ENCODE measurements at regions not wholly inside any gene's neighbourhood (a gene's known extent, or its start where the extent isn't known, plus 50 kb on each side); places are given as distances from the start of the nearest gene placed in this dataset.

DNA sequence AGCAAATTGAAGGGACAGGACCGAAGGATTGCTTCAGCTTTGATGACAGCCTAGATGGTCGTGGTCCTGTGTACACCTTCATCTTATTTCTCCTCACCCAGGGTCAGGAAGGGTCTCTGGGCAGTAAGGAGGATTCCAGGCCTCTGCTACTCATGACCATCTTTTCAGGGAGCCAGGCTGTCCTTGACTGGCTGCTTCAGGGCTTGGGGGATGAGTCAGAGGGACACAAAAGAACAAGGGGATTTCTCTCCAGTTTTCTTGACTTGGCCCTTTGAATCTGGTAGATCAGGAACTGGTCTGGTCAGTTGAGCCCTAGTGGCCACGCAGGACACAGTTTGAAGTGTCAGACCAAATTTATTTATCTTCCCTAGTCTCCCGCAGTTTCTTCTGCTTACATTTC is 402.1 kb upstream of the CHD6 start:
- Mint-ChIP-seq H3K27ac (no peak overlapping the region), H3K9me3 (peaks cover 6 to 27% of the 10 kb centered on the region in 2 donors), H3K4me3 (no peak overlapping the region), H3K36me3 (ENCODE audit: insufficient read depth) (no peaks in the 10 kb centered on the region), H3K27me3 (no peaks in the 10 kb centered on the region), H3K4me1 (ENCODE audit: low read depth in 2 of 2) (no peaks in the 10 kb centered on the region)
- DNase-seq: no peak
- no peak for ATAC-seq (replicated peaks)

DNA sequence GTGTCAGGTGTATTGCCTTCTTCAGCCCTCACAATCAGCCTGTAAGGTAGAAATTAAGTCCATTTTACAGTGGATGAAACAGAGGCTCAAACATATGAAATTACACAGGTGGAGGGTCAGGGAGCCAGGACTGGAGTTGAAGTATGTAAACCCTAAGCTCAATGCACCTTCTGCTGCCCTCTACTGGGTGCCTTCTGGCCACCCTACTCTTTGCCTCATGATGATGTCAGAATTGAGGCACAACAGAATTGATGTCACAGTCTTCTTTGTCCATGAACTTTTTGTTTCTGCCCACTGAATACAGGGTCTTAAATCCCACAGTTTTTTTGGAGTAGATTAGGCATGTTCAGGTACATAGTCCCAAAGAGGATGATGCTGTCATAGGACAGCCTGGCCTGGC is 400.8 kb upstream of the CHD6 start:
- Mint-ChIP-seq H3K4me3 (no peak overlapping the region), H3K27me3 (no peaks in the 10 kb centered on the region), H3K36me3 (ENCODE audit: insufficient read depth) (no peaks in the 10 kb centered on the region), H3K9me3 (peaks cover 6 to 27% of the 10 kb centered on the region in 2 donors), H3K4me1 (ENCODE audit: low read depth in 2 of 2) (no peaks in the 10 kb centered on the region), H3K27ac (no peak overlapping the region)
- DNase-seq (no peak), ATAC-seq (replicated peaks) (no peak)

DNA sequence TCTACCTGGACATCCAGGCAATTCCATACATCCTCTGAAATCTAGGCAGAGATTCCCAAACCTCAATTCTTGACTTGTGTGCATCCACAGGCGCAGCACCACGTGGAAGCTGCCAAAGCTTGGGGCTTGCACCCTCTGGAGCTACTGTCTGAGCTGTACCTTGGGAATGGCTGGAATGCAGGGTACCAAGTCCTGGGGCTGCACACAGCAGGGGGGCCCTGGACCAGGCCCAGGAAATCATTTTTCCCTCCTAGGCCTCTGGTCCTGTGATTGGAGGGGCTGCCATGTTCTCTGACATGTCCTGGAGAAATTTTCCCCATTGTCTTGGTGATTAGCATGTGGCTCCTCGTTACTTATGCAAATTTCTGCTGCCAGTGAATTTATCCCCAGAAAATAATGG is 391.9 kb upstream of the CHD6 start:
- no peaks in the 10 kb centered on the region for H3K4me1 Mint-ChIP-seq (ENCODE audit: low read depth in 2 of 2)
- H3K27me3 Mint-ChIP-seq: no peaks in the 10 kb centered on the region
- ATAC-seq (replicated peaks) (no peak), DNase-seq (no peak)
- peaks cover 7 to 12% of the 10 kb centered on the region in 2 donors for H3K9me3 Mint-ChIP-seq
- no peak overlapping the region for H3K27ac Mint-ChIP-seq
- no peaks in the 10 kb centered on the region for H3K36me3 Mint-ChIP-seq (ENCODE audit: insufficient read depth)
- H3K4me3 Mint-ChIP-seq: no peak overlapping the region

DNA sequence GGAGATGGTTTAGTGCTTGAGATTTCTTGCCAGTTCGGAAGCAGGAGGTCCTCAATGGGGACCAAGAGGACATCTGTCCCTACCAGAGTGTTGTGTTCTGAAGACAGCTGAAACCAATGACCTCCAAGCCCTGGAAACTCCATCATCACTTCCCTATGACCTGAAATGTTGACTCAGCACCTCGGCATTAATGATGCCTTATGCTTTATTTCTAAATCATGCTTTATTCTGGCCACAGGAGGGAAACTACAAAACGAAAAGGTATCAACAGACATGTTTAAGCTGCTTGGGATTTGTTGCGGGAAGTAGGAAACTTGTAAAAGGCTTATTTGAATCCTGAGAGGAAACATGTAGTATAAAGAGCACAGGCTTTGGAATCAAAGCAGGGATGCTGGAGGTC is 389.1 kb upstream of the CHD6 start:
- H3K27me3 Mint-ChIP-seq: no peaks in the 10 kb centered on the region
- DNase-seq (no peak), ATAC-seq (replicated peaks) (no peak)
- H3K4me3 Mint-ChIP-seq: no peak overlapping the region
- peaks cover 9 to 13% of the 10 kb centered on the region in 2 donors for H3K9me3 Mint-ChIP-seq
- H3K36me3 Mint-ChIP-seq (ENCODE audit: insufficient read depth): no peaks in the 10 kb centered on the region
- H3K4me1 Mint-ChIP-seq (ENCODE audit: low read depth in 2 of 2): no peaks in the 10 kb centered on the region
- H3K27ac Mint-ChIP-seq: no peak overlapping the region

DNA sequence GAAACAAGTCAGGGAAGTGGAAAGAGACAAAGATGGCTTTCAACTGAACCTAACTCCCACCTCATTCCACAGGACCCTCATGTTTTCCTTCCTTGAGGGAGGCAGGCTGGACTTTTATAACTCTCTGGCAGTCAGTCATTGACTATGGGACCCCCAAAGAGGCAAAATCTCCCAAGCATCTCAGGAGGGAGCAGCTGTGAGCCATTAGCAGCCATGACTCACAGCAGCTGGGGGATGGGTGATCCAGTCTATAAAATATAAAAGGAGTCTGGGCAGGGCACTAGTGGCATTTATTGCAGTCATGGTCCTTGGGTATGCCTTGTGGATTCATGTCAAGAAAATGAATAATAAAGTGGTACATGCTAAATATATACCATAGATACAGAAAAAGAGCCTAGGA is 387.0 kb upstream of the CHD6 start:
- Mint-ChIP-seq H3K27me3 (no peaks in the 10 kb centered on the region), H3K9me3 (peaks cover 16 to 24% of the 10 kb centered on the region in 2 donors), H3K27ac (no peak overlapping the region), H3K36me3 (ENCODE audit: insufficient read depth) (no peaks in the 10 kb centered on the region), H3K4me1 (ENCODE audit: low read depth in 2 of 2) (no peaks in the 10 kb centered on the region), H3K4me3 (no peak overlapping the region)
- no peak for DNase-seq
- ATAC-seq (replicated peaks): no peak

DNA sequence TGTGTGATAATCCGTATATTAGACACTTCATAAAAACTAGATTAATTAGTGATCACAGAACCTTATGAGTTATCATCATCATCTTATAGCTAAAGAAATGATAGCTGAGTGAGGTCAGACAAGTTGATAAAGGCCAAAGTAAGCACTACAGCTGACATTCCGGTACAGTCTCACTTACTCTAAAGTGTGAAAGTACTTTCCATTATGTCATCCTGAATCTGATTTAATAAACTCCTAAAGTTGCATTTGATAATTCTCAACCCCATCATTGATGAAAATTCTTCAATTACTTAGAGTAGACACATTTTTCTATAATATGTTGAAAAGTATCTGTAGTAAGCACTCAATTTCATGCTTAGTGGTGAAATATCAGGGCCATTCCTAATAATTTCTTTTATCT is 385.2 kb upstream of the CHD6 start:
- no peak overlapping the region for H3K4me3 Mint-ChIP-seq
- H3K4me1 Mint-ChIP-seq (ENCODE audit: low read depth in 2 of 2): no peaks in the 10 kb centered on the region
- no peaks in the 10 kb centered on the region for H3K27me3 Mint-ChIP-seq
- H3K36me3 Mint-ChIP-seq (ENCODE audit: insufficient read depth): no peaks in the 10 kb centered on the region
- DNase-seq (no peak), ATAC-seq (replicated peaks) (no peak)
- H3K9me3 Mint-ChIP-seq: peaks cover 13 to 31% of the 10 kb centered on the region in 2 donors
- no peak overlapping the region for H3K27ac Mint-ChIP-seq

DNA sequence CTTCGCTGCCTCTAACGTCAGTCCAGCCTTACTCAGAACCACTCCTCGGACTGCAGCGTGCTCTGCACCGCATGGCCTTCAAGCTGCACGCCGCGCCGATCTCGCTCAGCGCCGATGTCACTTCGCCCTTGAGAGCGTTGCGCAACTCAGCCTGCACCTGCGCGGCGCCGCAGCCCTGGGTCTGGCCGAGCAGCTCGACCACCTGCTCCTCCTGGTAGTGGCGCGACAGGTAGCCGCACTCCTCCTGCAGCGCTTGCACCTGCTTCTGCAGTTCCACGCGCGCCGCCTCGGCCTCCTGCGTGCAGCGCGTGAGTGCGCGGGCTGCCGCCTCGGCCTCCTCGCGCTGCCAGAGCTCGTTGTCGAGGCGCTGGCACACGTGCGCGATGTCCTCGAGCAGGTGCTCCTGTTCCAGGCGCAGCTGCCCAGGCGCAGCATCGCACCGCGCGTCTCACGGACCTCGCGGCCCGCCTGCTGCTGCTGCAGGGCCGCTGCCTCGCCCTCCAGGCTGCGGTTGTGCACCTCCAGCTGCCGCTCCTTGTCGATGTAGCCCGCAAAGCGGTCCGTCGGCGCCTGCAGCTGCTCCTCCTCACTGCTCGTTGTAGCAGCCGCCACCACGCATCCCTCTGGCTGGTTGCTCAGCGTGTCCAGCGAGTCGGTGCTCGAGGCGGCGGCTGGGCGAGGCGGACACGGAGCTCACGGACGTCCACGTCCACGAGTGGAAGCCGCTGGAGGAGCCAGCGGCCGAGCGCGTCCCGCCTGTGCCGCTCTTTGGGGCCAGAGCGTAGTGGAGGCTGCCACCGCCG is 380.6 kb upstream of the CHD6 start:
- DNase-seq: no peak
- Mint-ChIP-seq H3K4me1 (ENCODE audit: low read depth in 2 of 2) (no peaks in the 10 kb centered on the region), H3K36me3 (ENCODE audit: insufficient read depth) (no peaks in the 10 kb centered on the region), H3K27ac (no peak overlapping the region), H3K9me3 (peaks cover 20 to 38% of the 10 kb centered on the region in 2 donors), H3K27me3 (no peaks in the 10 kb centered on the region), H3K4me3 (no peak overlapping the region)
- ATAC-seq (replicated peaks): no peak

DNA sequence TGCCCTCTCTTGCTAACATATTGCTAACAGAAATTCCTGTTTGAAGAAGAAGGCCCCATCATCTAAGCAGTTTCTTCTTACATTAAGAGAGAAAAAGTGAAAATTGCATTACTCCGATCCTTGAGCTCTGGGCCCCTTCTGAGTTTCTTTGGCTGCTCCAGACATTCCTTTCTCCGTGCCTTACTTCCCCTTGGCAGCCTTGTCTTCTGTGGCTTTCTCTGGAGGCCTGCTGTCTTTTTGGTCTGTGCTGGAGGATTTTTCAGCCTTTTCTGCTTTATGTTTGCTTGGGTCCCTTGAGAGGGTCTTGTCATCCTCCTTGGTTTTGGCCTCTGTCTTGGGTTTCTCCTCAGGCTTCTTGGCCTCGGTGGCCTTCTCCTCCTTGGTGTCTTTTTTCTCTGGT is 378.8 kb upstream of the CHD6 start:
- no peaks in the 10 kb centered on the region for H3K27me3 Mint-ChIP-seq
- peaks cover 20 to 36% of the 10 kb centered on the region in 2 donors for H3K9me3 Mint-ChIP-seq
- ATAC-seq (replicated peaks) (no peak), DNase-seq (no peak)
- no peak overlapping the region for H3K4me3 Mint-ChIP-seq
- no peaks in the 10 kb centered on the region for H3K36me3 Mint-ChIP-seq (ENCODE audit: insufficient read depth)
- H3K4me1 Mint-ChIP-seq (ENCODE audit: low read depth in 2 of 2): no peaks in the 10 kb centered on the region
- H3K27ac Mint-ChIP-seq: no peak overlapping the region

DNA sequence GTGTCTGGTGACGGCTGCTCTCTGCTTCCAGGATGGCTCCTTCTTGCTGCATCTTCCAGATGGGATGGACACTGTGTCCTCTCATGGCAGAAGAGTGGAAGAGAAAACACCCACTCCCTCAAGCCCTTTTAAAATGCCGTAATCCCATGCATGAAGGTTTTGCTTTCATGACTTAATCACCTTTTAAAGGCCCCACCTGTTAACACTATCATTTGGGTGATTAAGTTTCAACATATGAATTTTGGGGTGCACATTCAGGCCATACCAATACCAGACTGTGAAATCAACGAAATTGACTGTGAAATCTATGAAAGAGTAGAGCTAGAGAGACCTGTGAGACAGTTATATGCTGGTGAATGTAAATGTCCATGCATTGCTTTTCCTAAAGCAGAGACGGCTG is 374.3 kb upstream of the CHD6 start:
- peaks cover 7 to 10% of the 10 kb centered on the region in 2 donors for H3K9me3 Mint-ChIP-seq
- ATAC-seq (replicated peaks) (no peak), DNase-seq (no peak)
- no peak overlapping the region for H3K27ac Mint-ChIP-seq
- H3K27me3 Mint-ChIP-seq: no peaks in the 10 kb centered on the region
- no peak overlapping the region for H3K4me3 Mint-ChIP-seq
- no peaks in the 10 kb centered on the region for H3K4me1 Mint-ChIP-seq (ENCODE audit: low read depth in 2 of 2)
- no peaks in the 10 kb centered on the region for H3K36me3 Mint-ChIP-seq (ENCODE audit: insufficient read depth)

DNA sequence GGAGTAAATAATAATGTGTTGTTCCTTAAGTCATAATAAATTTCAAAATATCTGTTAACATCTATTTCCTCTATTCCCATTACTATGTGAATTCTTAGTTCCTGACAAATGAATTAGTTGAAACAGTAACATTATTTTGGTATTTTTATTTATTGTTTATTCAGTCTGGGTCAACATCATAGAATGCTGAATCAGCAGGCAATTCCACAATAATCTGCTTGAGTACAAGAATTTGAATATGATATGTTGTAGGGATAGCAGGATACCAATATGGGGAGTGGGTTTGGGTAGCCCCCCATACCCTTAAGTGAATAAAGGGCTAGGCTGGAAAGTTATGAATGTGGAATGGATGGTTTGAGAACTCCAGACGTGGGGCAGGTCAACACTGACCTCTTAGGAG is 373.2 kb upstream of the CHD6 start:
- H3K27ac Mint-ChIP-seq: no peak overlapping the region
- H3K4me3 Mint-ChIP-seq: no peak overlapping the region
- H3K9me3 Mint-ChIP-seq: peaks cover 3 to 8% of the 10 kb centered on the region in 2 donors
- no peaks in the 10 kb centered on the region for H3K36me3 Mint-ChIP-seq (ENCODE audit: insufficient read depth)
- no peaks in the 10 kb centered on the region for H3K27me3 Mint-ChIP-seq
- no peaks in the 10 kb centered on the region for H3K4me1 Mint-ChIP-seq (ENCODE audit: low read depth in 2 of 2)
- DNase-seq: no peak
- no peak for ATAC-seq (replicated peaks)

DNA sequence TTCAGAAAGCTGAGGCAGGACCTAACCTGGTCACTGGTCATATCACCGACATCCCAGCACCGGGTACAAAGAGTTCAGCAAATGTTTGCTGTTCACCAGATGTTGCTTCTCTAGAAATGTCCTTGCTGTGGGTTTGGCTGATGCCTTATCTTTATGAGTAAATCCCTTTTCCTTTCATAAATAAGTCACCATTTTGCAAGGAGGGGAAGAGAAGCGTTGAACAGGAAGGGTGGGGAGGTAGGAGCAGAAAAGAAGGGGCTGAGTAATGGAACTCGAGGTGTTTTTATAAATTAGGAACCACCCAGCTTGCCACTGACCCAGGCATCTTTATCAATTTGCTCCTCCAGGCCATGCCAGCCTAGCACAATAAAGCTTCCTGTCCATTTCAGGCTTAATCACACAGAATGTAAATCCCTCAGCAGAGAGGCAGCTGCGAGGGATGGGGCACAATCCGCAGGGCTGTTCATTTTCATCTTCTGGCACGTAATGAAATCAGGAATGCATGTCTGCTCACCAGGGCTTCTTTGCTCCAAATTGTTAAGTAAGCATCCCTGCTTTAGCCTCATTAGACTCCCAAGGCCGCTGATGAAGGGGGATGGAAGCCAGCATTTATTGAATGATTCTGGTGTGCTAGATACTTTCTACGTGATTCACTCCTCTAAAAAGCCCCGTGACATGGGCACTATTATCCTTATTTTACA is 371.9 kb upstream of the CHD6 start:
- peaks cover 1 to 8% of the 10 kb centered on the region in 2 donors for H3K9me3 Mint-ChIP-seq
- no peaks in the 10 kb centered on the region for H3K4me1 Mint-ChIP-seq (ENCODE audit: low read depth in 2 of 2)
- ATAC-seq (replicated peaks) (no peak), DNase-seq (no peak)
- no peaks in the 10 kb centered on the region for H3K36me3 Mint-ChIP-seq (ENCODE audit: insufficient read depth)
- no peaks in the 10 kb centered on the region for H3K27me3 Mint-ChIP-seq
- H3K27ac Mint-ChIP-seq: no peak overlapping the region
- no peak overlapping the region for H3K4me3 Mint-ChIP-seq

DNA sequence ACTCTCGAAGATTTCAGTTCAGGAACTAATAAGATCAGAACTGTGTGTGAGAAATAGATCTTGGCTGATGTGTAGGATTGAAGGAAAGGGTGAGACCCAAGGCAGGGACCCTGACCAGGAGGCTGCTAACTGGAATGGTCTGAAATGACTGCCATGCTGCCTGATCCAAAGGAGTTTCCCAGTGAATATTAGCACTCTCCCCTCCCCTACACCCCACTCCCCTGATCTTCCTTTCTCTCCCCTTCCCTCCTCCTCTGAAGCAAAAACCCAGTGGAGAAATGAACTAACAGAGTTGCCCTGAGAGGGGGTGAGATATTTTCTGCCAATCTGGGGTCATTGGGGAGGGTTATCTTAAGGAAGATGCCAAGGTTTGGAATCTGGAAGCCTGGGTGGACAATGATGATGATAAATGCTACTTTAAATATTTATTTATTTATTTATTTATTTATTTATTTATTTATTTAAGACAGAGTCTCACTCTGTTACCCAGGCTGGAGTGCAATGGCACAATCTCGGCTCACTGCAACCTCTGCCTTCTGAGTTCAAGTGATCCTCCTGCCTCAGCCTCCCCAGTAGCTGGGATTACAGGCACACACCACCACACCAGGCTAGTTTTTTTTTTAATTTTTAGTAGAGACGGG is 371.0 kb upstream of the CHD6 start:
- Mint-ChIP-seq H3K4me3 (no peak overlapping the region), H3K27me3 (no peaks in the 10 kb centered on the region)
- no peak for DNase-seq

DNA sequence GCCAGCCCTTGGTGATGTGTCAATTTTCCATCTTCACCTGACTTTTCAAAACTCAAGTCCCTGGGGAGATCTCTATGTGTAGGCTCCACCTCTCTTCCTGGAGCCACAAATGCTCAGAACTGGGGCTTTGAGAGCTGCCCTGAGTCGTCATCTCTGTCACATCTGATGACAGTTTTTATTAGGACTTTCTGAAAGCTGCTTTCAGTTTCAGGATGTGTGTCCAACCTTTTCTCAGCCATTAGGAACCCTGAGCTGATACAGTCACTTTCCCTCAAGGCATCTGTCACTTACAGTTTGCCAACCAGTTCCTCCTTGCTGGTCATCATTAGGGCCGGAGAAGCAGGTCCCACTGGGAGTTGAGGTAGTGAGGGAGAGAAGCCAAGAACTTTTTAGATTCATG is 365.9 kb upstream of the CHD6 start:
- H3K36me3 Mint-ChIP-seq (ENCODE audit: insufficient read depth): no peaks in the 10 kb centered on the region
- no peak overlapping the region for H3K27ac Mint-ChIP-seq
- no peak for ATAC-seq (replicated peaks)
- H3K9me3 Mint-ChIP-seq: peaks cover 5 to 17% of the 10 kb centered on the region in 2 donors
- H3K27me3 Mint-ChIP-seq: no peaks in the 10 kb centered on the region
- H3K4me3 Mint-ChIP-seq: no peak overlapping the region
- H3K4me1 Mint-ChIP-seq (ENCODE audit: low read depth in 2 of 2): no peaks in the 10 kb centered on the region
- DNase-seq: no peak

More for the DNA sequence above, 371.0 kb upstream of the CHD6 start:
- Mint-ChIP-seq H3K9me3 (peaks cover 3 to 17% of the 10 kb centered on the region in 2 donors), H3K27ac (no peak overlapping the region), H3K4me1 (ENCODE audit: low read depth in 2 of 2) (no peaks in the 10 kb centered on the region), H3K36me3 (ENCODE audit: insufficient read depth) (no peaks in the 10 kb centered on the region)
- no peak for ATAC-seq (replicated peaks)

DNA sequence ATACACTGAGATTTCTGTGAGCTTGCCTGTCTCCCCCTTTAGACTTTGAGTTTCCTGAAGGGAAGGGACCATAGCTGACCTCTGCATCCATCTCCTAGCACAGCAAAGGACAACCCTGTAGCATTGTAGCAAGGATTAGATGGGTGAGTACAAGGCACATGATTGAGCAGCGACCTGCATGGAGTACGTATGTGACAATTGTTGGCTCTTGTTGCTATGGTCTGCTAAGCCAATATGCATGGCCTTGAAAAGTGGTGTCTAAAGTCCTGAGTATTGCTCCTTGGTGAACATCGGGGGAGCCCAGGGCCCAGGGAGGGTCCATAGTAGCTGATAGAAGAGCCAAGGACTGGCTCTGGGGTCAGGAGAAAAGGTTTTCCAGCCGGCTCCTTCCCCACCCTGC is 365.0 kb upstream of the CHD6 start:
- Mint-ChIP-seq H3K4me1 (ENCODE audit: low read depth in 2 of 2) (no peaks in the 10 kb centered on the region), H3K4me3 (no peak overlapping the region)
- ATAC-seq (replicated peaks): no peak

More for the DNA sequence above, 365.0 kb upstream of the CHD6 start:
- H3K27me3 Mint-ChIP-seq: no peaks in the 10 kb centered on the region
- no peak overlapping the region for H3K27ac Mint-ChIP-seq
- H3K36me3 Mint-ChIP-seq (ENCODE audit: insufficient read depth): no peaks in the 10 kb centered on the region
- no peak for DNase-seq
- H3K9me3 Mint-ChIP-seq: peaks cover 5 to 17% of the 10 kb centered on the region in 2 donors
